GM21529 (cell line): ENCODE measurements at regions not wholly inside any gene's neighbourhood (a gene's known extent, or its start where the extent isn't known, plus 50 kb on each side); places are given as distances from the start of the nearest gene placed in this dataset.

Experiments used
- ATAC-seq: cut with Tn5 transposase; IDR thresholded peaks from one replicate; pipeline ENCODE4 v1.9.1; 2021; ENCODE audit not compliant: unreplicated experiment

DNA sequence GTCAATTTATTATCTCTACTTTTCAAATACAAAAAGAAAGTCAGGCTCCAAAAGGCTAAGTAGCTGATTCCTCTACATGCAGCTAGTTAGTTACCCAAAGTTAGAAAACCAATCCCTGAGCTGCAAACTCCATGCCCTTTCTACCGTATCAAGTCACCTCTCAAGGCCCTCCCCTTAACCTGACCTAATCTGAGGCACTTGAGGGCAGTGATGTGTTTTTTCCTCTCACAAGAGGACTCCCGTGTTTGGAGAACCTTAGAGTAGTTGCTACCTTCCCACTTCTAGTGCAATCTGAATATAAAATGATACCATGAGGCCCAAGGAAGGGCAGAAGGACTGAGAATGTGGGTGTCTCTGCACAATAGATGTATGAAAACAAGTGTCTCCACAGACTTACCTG is 907.9 kb upstream of the CELF4 start:
- no peak for ATAC-seq

DNA sequence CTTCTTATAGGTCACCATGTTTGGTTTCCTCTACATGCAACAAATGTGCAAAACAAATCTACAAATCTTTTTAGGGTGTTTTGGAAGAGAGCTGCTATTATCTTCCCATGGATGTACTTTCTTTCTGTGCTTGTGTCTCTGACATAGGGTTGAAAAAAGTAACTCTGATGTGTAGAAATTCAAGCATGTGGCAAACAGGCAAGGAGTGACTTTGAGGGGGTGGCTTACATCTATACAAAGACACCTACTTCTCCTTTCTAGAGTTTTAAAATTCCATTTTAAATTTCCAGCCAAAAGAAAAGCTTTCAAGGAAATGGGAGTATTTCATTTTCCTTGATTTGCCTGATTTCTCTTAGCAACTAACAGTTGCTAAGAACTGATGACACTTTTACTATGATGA is 904.8 kb upstream of the CELF4 start:
- no peak for ATAC-seq

DNA sequence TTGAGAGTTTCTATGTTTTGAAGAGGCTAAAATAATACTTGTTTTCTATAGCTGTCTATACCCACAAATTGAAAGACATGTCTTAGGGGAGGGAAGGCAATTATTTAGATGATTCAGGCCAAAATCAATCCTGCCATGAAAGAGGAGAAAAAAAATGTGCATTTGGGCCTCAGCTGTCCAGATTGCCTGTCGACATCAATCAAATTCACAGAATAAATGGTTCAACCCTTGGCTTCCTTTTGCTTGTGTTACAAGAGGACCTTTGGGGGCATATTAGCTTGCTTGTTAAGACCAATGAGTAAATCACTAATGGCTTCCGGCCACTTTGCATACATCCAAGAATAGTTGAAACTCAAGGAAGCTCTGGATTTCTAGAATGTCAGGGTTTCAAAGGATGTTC is 900.8 kb upstream of the CELF4 start:
- no peak for ATAC-seq

DNA sequence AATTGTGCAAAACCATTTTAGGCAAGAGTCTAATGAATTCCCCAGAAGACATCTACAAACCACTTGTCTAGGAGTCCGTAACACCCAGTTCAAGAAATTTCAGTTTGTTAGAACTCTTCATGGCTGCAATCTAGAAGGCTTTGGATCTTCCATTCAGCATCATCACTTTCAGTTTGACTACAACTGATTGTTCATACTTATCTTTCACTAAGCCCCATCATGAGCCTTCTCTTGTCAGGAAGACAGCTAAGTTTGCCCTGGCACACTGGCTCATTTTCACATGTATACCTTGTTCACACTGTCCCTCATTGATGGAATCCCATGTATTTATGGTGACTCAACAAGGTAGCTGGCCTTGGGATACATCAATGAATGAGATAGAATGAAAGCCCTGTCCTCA is 898.4 kb upstream of the CELF4 start:
- no peak for ATAC-seq

DNA sequence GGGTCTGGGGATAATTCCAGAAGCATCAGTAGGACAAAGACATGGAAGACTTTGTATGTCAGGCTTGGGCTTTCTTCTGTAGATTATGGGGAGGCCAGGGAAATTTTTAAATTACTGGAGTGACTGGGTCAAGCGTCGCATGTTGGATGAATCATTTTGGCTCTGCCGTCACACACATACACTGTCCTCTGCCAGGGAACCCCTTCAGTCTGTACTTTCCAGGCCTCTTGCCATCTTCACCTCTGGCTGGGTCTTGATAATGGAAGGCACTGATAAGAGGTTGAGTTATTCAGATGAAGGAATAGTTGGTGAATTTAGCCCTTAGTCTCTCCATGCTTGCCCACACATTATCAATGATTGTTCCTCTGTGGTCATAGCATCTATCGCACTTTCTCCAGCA is 895.1 kb upstream of the CELF4 start:
- no peak for ATAC-seq

DNA sequence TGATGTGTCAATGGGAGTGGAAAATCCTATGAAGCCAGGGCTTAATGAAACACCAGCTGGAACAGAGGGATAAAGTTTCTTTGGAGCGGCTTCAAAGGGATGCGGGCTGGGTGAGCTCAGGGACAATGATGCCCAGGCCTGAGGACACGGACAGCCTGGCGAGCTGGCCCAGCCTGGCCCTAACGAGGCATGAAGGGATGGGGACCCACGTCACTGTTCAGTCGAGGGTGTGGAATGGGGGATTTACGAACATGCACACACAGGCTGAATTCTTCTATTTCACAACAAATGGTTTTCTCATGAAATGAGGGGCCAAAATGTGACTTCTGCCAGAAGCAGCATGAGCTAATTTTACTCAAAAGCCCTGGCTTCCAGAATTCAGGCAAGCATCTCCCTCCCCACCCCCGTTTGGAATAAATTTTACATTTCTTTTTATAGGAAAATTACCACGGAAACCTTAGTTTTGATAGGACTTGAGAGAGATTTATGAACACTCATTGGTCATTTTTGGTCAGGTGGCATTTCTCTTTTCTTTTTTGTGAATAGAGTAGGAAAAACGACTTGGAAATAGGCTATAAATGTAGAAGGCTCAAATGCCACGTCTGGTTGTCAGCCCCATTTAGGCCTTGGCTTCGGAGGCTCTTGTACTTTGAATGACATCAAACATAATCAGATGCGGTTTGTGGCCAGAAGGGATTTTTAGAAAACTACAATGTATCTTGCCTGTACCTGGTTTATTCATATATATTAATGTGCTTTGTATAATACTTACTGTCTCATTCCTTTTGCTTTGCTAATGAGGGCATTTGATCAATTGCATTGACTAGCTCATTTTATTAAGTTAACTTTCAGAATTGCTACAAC is 893.8 kb upstream of the CELF4 start:
- ATAC-seq: no peak

DNA sequence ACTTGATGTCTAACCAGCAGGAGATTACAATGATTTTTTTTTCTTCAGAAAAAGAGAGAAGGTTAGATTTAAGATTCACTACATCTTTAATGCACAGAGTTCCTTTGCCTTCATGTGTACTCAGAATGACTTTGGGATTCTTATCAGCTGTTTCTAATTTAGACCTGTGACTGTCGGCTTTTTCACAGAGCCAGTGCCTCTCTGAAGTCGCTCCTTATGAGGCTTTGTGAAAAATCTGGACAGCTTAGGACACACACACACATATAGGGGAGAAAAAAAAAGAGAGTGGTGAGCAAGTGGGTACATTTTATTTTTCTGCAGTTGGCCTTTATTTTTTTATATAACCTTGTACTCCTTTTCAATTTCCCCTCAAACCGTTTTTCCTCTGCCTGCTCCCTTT is 893.1 kb upstream of the CELF4 start:
- no peak for ATAC-seq

DNA sequence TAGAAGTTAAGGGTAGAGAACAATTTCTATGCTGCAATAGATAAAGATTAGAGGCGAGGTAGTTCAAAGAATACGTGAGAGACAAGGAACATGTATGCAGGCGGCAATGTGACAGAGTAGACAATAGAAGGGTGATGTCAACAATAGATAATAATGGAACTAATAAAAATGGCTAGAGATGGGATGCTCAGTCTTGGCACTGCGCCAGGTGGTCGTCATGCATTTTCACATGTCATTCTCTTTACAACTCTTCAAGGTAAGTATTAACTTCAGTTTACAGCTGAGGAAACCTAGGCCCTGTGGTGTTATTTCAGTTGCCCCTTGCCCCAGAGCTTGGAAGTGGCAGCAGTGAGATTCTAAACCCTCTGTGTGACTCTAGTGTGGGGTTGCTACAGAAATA is 890.7 kb upstream of the CELF4 start:
- ATAC-seq: no peak

DNA sequence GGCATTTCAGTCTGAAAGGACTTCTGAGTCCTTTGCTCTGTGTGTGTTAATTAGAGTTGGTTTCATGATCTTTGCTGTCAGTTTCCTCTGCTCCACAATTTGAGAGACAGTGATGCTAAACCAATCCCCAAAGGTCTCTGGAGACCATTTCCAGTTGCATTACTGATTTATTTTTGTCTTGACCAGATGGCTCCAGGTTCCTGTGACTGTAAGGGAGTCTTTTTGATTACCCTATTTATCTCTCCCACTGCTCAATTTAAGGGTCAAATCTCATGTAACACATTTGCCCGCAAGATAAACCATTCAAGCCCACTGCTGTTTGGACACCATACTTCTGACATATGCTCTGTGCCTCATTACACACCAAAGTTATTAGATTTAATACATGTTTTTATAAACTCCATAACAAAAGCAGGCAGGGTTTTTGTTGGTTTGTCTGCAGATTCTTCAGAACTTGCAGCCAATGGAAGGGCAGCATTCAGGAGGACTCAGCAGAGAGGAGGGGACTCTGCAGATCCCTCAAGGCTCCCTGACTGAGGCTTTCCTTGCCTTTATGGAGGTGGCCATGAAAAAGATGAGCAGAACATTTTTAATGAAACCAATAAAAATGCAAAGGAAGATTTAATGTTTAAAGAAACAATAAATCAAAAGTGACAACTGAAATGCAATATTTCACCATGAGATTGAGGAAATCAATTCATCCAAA is 889.3 kb upstream of the CELF4 start:
- ATAC-seq: no peak

DNA sequence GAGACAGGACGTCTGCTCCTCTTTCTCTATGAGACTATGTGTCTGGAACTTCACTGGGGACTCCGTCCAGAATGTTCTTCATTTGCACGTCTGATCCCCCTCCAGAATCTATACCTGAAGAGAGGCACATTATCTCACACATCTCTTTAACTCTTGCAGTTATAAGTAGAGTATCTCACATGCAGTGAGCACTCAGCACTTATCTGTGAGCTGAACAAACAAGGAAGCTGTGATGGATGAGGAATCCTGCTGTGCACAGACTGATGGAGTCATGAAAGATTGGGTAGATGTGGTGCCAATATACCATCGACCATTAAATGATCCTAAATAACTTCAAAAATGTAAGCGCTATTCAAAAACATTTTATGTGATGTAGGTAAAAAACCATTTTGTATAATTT is 888.3 kb upstream of the CELF4 start:
- no peak for ATAC-seq

DNA sequence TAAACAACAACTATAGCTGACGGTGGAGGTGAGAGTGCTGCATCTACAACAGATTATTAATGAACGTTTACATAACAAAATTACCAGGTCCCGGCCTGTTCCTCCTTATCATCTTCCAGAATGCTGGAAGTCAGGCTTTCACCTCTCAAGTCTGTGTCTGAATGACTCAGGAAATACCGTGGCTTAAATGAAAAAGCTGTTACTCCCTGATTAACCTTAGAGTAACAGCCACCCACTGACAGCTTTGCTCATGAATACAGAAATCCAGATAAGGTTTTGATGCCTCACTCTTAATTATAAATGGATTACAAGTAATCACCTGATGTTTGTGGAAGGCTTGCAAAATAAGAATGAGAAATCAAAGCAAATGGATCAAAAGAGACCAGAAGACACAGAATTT is 885.3 kb upstream of the CELF4 start:
- ATAC-seq: no peak

DNA sequence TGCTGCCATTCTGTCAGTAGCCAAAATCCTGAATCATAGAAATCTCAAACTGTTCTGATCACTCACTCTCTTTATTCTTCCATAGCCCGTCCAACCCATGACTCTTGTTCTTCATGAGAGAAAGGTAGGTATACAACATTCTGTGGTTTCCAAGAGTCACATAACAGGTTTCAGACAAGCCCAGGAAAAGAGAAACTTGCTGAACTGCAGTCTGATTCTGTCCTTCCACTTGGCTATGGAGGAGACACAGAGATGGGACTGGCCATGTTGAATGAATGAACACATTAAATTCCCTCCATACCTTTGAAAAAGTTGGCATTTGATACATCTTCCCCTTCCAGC is 880.2 kb upstream of the CELF4 start:
- ATAC-seq: no peak

DNA sequence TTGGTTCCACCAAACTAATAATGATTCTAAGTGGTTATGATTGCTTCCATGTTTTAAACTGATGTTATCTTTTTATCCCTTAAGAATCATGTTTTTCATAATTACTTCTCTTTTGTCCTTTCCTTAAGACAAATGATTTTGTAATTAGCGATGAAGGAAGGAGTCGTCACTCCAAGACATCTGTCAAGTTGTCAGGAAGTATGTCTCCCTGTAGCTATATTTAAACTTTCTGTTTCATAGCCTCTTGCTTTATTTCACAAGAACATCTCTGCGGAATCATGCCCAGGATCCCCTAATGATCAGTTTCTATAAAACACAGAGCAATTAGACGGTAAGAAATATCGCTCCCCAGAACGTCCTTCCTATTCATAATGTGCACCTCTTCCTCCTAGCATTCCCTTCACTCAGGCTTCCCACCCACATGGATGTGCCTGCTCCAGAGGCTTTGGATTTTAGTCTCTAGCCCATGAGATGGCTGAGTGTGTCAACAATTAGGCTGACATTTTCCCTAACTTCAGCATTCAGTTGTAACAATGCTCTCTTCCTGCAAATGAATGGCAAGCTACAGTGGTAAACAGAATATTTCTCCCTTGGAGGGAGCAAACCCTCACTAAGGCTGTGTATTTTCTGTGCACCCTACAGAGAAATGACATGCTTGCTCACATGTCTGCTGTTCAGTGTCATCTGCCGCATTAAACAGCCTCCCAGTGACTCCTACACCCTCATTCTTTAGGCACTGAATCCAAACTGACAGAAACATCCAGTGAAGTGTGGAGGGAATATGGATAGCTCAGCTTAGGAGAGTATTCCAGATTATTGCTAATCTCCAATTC is 879.6 kb upstream of the CELF4 start:
- no peak for ATAC-seq

DNA sequence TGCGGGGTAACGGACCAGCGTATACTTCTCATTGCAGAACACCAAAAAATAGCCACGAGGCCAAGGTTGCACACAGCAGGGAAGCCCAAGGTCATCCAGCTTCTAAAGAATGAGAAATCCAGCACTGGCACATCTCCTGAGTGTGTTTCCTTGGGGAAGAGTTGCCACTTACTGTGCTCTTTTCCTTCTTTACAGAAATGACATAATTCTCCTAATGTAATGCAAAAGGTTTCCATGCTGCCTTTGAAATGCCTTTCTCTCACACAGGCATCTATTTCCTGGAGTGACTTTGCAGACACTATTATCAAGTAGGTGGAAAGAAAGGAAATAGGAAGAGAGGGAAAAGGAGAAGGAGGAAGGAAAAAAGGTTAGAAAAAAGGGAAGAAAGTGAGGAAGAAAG is 862.1 kb upstream of the CELF4 start:
- no peak for ATAC-seq

DNA sequence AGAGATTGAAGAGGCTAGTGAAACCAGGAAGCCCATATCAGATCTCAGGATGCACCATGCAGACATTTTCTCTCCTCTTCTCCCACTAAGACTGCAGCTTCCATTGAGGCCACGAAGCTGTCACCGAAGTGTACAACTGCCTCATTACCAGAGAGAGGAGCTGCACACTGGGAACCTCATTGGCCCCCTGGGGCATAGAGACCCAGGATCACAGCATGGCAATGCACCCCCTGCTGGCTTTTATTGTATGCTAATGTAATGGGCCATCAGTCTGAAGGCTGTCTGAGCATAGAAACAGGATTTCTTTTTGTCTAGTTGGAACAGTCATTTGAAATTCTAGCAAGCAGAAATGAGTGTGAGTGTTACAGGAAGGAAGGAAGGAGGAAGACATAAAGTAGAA is 861.6 kb upstream of the CELF4 start:
- no peak for ATAC-seq

DNA sequence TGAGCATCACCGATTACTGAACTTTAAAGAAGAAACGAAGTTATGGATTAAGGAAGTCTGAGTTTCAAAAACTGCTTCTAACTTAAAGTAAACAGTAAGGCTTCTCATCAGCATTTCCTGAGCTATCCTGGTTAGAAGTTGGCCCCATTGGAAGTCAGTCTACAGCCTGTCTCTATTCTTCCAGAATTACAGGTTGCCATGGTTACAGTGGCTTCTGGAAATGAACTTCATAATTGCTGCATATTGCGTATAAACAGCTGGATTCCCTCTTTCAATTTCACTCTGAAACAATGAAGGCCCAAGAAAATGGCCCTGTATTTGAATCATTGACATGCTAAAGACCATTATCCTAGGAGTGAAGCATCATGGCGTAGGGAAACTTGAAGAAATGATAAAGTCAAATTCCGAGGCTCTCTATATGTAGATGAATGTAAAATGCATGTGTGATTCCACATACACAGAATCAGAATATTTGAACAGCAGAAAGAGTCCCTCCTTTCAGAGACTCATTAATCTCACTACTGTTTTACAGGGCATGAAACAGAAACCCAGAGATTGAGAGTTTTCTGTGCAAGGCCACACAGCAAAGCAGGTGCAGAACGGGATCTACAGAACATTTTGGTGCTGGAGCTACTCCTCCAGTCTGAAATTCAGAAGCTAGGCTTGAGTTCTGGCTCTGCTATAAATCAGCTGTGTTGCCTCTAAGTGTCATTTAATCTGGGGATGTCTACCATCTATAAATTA is 856.4 kb upstream of the CELF4 start:
- ATAC-seq: no peak

DNA sequence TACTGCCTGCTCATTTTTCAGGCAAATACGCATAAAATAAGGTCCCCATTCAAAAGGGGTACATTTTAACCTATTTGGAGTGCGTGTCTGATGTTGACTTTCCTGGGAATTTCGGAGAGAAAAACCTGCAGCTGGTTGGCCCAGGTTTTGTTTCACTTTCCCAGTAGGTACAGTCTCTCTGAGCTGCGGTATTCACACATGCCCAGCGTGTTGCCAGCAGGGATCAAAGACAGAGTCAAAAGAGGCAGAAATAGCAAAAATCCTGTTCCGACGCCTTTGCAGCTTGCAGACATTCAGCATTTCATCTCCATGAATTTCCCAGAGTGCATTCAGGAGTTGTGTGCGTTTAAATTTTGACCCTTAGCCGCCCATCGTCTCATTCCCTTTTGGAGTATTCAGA is 855.4 kb upstream of the CELF4 start:
- no peak for ATAC-seq

DNA sequence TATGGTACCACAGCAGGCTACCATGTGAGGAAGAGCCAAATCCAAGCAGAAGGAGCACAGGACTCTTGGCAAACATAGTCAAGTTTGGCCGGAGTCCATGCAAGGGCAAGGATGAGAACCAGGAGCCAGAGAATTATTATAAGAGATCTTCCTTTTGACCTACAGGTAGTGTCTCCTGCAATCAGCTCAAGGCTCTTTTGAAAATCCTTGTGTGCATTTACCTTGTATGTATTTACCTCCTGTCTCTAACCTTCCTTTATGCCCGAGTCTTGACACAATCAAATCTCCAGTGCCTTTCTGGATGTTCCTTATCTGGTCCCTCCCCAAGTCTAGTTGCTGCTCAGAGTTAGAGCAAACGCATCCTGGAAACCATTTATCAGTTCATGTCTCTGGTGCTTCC is 855.0 kb upstream of the CELF4 start:
- ATAC-seq: no peak

DNA sequence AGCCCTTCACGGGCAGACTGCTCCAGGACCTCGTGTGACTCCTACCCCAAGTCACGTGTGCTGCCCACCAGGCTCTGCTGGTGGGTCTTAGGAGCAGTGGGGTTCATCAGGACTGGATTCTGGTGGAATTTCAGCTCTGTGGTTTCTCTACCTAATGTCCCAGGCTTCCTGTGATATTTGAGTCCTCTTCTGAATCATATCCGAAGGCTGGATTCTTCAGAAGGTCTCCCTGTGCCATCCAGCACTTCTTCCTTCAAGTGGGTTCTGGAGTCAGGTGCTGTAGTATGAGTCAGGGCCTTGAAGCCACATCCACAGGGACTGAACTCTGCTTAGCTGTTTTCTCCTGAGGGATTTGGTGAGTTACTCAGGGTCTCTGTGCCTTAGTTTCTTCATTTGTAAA is 850.2 kb upstream of the CELF4 start:
- no peak for ATAC-seq

DNA sequence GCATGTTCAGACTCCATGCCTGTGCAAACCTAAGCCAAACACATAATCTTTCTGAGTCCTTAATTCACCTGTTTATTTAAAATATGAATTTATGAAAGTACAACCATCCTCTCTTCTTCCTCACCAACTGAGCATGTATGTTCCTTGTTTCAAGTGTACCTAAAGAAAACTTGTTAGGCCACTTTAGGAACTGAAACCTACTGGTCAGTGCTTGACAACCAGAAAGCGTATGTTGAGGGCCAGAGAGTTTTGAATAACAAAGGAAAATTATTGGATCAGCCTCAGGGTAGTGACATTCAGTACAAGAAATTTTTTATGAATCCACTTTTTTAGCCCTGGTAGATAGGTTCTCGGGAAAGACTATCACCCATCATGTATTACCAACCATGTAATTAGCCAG is 847.6 kb upstream of the CELF4 start:
- no peak for ATAC-seq

DNA sequence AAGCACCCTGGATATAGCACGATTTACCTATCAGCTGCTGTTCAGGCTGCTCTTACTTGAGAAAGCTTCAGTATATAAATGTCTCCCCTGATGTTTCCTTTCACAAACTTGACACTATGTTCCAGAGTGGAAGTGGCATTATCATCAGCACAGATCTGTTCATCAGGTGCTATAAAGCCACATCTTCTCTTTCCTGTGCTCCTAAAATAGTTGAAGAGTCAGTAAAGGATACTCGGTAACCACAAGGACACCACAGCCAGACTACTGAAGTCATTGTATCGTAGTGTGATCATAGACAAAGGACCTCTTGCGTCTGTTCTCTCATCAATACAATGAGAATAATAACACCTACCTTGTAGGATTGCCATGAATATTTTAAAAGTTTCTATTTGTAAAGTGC is 841.0 kb upstream of the CELF4 start:
- no peak for ATAC-seq
